Uterus (tissue), 3 donors: ENCODE measurements at regions not wholly inside any gene's neighbourhood (a gene's known extent, or its start where the extent isn't known, plus 50 kb on each side); places are given as distances from the start of the nearest gene placed in this dataset.

Experiments
- DNase-seq, 2 donors: peaks; one replicate each; pipeline ENCODE4 v3.0.0-alpha.2; 2019 to 2020
- H3K27ac ChIP-seq, 2 donors: fragments of 200-600 bp; sonication (generic); 1 replicate in 1 of 2; 2 replicates in 1 of 2; pipeline ENCODE4 v1.5.1; 2016 to 2018
- H3K27me3 ChIP-seq, 2 donors: fragments of 200-600 bp; sonication (generic); one replicate each; pipeline ENCODE4 v1.5.1; 2018 to 2019; ENCODE audit warnings: control low read depth in 1 of 2
- H3K36me3 ChIP-seq, 2 donors: fragments of 200-600 bp; sonication (generic); one replicate each; pipeline ENCODE4 v1.5.1; 2019; ENCODE audit warnings: control low read depth in 1 of 2
- H3K4me1 ChIP-seq, 2 donors: fragments of 200-600 bp; sonication (generic); one replicate each; pipeline ENCODE4 v1.5.1; 2018 to 2019; ENCODE audit warnings: control low read depth in 1 of 2
- H3K4me3 ChIP-seq, 2 donors: fragments of 200-600 bp; sonication (generic); 1 replicate in 1 of 2; 2 replicates in 1 of 2; pipeline ENCODE4 v1.5.1; 2018 to 2019; ENCODE audit warnings: mild to moderate bottlenecking in 1 of 2
- H3K9me3 ChIP-seq, 2 donors: fragments of 200-600 bp; sonication (generic); one replicate each; pipeline ENCODE4 v1.5.1; 2019; ENCODE audit warnings: control low read depth in 1 of 2
- POLR2A ChIP-seq, 2 donors: fragments of 450-650 bp; IDR thresholded peaks; one replicate each; pipeline ENCODE4 v1.6.1; 2016; ENCODE audit warnings: antibody characterized with exemption in 2 of 2, mild to moderate bottlenecking in 1 of 2, moderate library complexity in 1 of 2
- intact Hi-C: fragments of 100-400 bp; cut with DNase I; formaldehyde crosslinking; loops from one replicate; pipeline ENCODE4 v1.15.1; 2023; ENCODE audit warnings: low total_unique reads
- TF ChIP-seq, protein P1 (sequence below), 4 experiments: fragments of 200-600 bp in 2 of 4; fragments of 450-650 bp in 2 of 4; sonication (generic) in 2 of 4; IDR thresholded peaks; one replicate each; pipeline ENCODE4 v1.5.1; 2016 to 2019; ENCODE audit warnings: antibody characterized with exemption in 4 of 4, mild to moderate bottlenecking in 2 of 4, moderate library complexity in 1 of 4
- donor health status: DM: yes; HTN: yes; CAD: no.

DNA sequence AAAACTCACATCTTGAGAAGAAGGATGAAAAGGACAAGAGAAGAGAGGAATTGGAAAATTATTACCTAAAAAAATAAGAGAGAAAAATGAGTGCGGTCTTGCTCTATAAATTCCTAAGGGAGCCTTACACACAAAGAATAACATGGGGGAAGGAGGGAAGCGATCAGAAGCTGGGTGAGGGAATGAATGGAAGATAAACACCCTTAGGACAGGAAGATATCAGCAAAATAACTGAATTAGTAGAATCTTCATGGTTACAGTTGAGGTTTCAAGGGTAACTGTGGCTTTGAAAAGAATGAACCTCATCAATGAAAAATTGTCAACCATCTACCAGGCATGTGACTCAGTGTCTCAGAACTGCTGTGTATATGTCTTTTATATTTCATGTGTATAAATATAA is 192.5 kb upstream of the FOXD3 start:
- DNase-seq = no peak
- Histone ChIP-seq H3K4me3 (no peak overlapping the region), H3K36me3 (peaks cover 0 to 2% of the 10 kb centered on the region in 2 donors), H3K27me3 (no peaks in the 10 kb centered on the region), H3K4me1 (no peaks in the 10 kb centered on the region), H3K9me3 (no peaks in the 10 kb centered on the region), H3K27ac (no peak overlapping the region)
- TF ChIP-seq POLR2A (IDR thresholded peaks at IDR 0.05) = no peak
- TF ChIP-seq, protein P1, sequence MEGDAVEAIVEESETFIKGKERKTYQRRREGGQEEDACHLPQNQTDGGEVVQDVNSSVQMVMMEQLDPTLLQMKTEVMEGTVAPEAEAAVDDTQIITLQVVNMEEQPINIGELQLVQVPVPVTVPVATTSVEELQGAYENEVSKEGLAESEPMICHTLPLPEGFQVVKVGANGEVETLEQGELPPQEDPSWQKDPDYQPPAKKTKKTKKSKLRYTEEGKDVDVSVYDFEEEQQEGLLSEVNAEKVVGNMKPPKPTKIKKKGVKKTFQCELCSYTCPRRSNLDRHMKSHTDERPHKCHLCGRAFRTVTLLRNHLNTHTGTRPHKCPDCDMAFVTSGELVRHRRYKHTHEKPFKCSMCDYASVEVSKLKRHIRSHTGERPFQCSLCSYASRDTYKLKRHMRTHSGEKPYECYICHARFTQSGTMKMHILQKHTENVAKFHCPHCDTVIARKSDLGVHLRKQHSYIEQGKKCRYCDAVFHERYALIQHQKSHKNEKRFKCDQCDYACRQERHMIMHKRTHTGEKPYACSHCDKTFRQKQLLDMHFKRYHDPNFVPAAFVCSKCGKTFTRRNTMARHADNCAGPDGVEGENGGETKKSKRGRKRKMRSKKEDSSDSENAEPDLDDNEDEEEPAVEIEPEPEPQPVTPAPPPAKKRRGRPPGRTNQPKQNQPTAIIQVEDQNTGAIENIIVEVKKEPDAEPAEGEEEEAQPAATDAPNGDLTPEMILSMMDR (IDR thresholded peaks at IDR 0.05) = no peak
- intact Hi-C loops = no loop called here

DNA sequence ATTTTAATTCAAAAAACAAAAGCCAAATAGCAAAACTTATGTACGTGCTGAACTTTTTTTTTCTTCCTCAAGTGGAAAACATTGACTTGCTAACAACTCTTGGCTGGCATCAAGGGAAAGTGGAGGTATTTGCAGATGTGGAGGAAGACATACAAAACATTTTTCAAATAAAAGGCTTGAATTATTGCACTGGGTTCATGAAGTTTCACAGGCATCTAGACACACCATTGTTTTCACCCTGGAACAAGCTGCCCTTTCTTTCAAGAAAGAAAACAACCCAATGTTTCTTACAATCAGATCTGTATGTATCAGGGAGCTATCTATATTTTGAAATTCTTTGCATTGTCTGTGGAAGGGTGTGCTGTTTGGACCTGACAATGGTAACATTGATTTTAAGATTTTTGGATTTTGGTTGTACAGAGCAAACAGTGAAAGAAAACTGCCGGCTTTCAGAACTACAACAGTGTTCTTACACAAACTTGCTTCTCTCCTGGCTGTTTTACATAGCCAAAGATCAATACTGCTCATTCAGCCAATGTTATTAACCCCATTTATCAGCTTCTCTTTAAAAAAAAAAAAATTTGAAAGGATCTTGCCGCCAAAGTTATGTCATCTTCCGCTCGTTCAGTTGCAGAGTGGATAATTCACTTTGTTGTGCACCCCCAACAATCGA is 187.7 kb upstream of the FOXD3 start:
- H3K36me3 ChIP-seq = peaks cover 0 to 2% of the 10 kb centered on the region in 2 donors
- no peaks in the 10 kb centered on the region for H3K9me3 ChIP-seq
- TF ChIP-seq, protein P1 (IDR thresholded peaks at IDR 0.05) = no peak
- no peak for TF ChIP-seq POLR2A (IDR thresholded peaks at IDR 0.05)
- H3K27ac ChIP-seq = no peak overlapping the region
- no peak overlapping the region for H3K4me3 ChIP-seq
- no peaks in the 10 kb centered on the region for H3K27me3 ChIP-seq
- intact Hi-C loops = no loop called here
- DNase-seq = no peak
- H3K4me1 ChIP-seq = no peaks in the 10 kb centered on the region

DNA sequence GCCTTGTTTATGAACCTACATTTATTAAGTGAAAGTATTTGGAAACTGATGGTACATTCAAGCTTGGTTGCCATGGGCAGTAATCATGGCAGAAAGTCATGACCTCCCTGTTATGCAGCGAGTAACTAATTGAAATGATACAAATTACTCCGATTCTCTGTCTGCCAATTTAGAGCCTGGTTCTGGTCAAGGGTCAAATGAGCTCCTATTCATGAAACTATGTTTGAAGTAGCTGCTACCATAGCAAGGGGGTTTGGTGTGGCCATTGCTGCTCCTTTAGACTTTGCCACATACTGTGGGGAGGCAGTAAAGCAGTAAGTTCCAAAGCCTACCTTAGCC is 187.2 kb upstream of the FOXD3 start:
- Histone ChIP-seq H3K27me3 (no peaks in the 10 kb centered on the region), H3K4me1 (no peaks in the 10 kb centered on the region), H3K27ac (no peak overlapping the region), H3K36me3 (peaks cover 0 to 2% of the 10 kb centered on the region in 2 donors), H3K4me3 (no peak overlapping the region), H3K9me3 (no peaks in the 10 kb centered on the region)
- intact Hi-C loops = no loop called here
- TF ChIP-seq, protein P1 (IDR thresholded peaks at IDR 0.05) = no peak
- TF ChIP-seq POLR2A (IDR thresholded peaks at IDR 0.05) = no peak
- DNase-seq = no peak

DNA sequence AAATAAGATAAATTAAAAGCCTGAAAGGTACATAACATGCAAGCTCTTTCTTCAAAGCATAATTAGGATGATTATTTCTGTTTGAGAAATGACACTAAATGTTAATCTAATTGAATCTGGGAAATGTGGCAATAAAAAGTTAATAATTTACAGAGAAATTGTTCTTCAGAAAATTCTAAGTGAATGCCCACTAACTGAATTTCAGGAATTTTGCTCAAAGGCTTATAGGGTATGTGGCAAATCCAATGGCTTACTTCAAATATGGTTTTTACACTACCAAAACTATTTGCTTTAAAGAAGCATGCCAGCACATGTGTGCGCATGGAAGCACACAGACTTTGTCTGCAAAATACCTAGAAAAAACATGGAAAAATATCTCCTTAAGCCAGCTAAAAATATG is 186.6 kb upstream of the FOXD3 start:
- intact Hi-C loops = no loop called here
- TF ChIP-seq, protein P1 (IDR thresholded peaks at IDR 0.05) = no peak
- no peak for TF ChIP-seq POLR2A (IDR thresholded peaks at IDR 0.05)
- no peak for DNase-seq
- no peak overlapping the region for H3K27ac ChIP-seq
- no peak overlapping the region for H3K4me3 ChIP-seq
- H3K27me3 ChIP-seq = no peaks in the 10 kb centered on the region
- no peaks in the 10 kb centered on the region for H3K4me1 ChIP-seq
- H3K36me3 ChIP-seq = peaks cover 0 to 2% of the 10 kb centered on the region in 2 donors
- no peaks in the 10 kb centered on the region for H3K9me3 ChIP-seq

DNA sequence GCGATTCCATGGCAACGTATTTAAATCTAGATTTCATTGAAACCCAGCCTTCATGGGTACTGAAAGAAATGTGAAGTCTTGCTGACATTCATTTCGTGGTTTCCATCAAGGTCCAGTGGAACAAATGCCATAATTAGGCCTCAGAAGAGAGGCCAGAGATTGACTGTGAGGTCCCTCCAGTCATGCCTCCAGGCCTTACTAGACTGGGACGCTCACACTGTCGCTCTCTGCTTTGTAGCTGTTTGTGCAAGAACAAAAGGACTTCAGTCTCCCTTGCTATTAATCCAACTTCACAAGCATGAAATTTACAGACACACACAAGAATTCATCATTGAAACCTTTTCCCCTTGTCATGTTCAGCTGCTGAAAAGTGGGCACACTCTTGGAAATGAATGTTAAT is 180.4 kb upstream of the FOXD3 start:
- Histone ChIP-seq H3K27ac (no peak overlapping the region), H3K4me1 (no peaks in the 10 kb centered on the region)
- TF ChIP-seq, protein P1 (IDR thresholded peaks at IDR 0.05) = no peak
- TF ChIP-seq POLR2A (IDR thresholded peaks at IDR 0.05) = no peak

More for the DNA sequence above, 180.4 kb upstream of the FOXD3 start:
- DNase-seq = no peak
- no peaks in the 10 kb centered on the region for H3K36me3 ChIP-seq
- intact Hi-C loops = no loop called here
- H3K4me3 ChIP-seq = no peak overlapping the region
- H3K27me3 ChIP-seq = no peaks in the 10 kb centered on the region
- no peaks in the 10 kb centered on the region for H3K9me3 ChIP-seq
